ENCODE measurements at regions not wholly inside any gene's neighbourhood (a gene's known extent, or its start where the extent isn't known, plus 50 kb on each side); places are given as distances from the start of the nearest gene placed in this dataset.

GRCh38 chr10:62554632-62555199 is 180.5 kb downstream of the ZNF365 start:
- no peak for DNase-seq

- no peak for DNase-seq
Measured at GRCh38 chr10:62559481-62560200, 185.5 kb downstream of the ZNF365 start.

GRCh38 chr10:62560201-62560819 is 186.1 kb downstream of the ZNF365 start:
- no peak for DNase-seq

GRCh38 chr10:62561151-62561550 is 187.0 kb downstream of the ZNF365 start:
- no peak for DNase-seq

- no peak for DNase-seq
Measured at GRCh38 chr10:62562101-62562500, 187.9 kb downstream of the ZNF365 start.

- DNase-seq, result no peak
Measured at GRCh38 chr10:62562795-62563194, 188.6 kb downstream of the ZNF365 start.

GRCh38 chr10:62573929-62574328 is 199.8 kb downstream of the ZNF365 start:
- no peak for DNase-seq

- DNase-seq, result no peak
Measured at GRCh38 chr10:62577076-62577475, 202.9 kb downstream of the ZNF365 start.

GRCh38 chr10:62577666-62578291 is 203.6 kb downstream of the ZNF365 start:
- no peak for DNase-seq

- no peak for DNase-seq
Measured at GRCh38 chr10:62578301-62578700, 204.1 kb downstream of the ZNF365 start.

GRCh38 chr10:62578916-62579315 is 204.7 kb downstream of the ZNF365 start:
- no peak for DNase-seq

GRCh38 chr10:62580396-62580795 is 206.2 kb downstream of the ZNF365 start:
- no peak for DNase-seq

GRCh38 chr10:62581351-62581750 is 207.2 kb downstream of the ZNF365 start:
- no peak for DNase-seq

- no peak for DNase-seq
Measured at GRCh38 chr10:62582101-62582705, 208.0 kb downstream of the ZNF365 start.

- no peak for DNase-seq
Measured at GRCh38 chr10:62582804-62583208, 208.6 kb downstream of the ZNF365 start.

- no peak for DNase-seq
Measured at GRCh38 chr10:62583876-62584615, 209.9 kb downstream of the ZNF365 start.

- DNase-seq, result no peak
Measured at GRCh38 chr10:62584731-62585130, 210.6 kb downstream of the ZNF365 start.

- DNase-seq, result no peak
Measured at GRCh38 chr10:62585211-62585775, 211.1 kb downstream of the ZNF365 start.

GRCh38 chr10:62587011-62587410 is 212.8 kb downstream of the ZNF365 start:
- no peak for DNase-seq

- no peak for DNase-seq
Measured at GRCh38 chr10:62588116-62588515, 213.9 kb downstream of the ZNF365 start.

GRCh38 chr10:62589689-62590088 is 214.8 kb upstream of the ADO start:
- no peak for DNase-seq

GRCh38 chr10:62590306-62590705 is 214.2 kb upstream of the ADO start:
- no peak for DNase-seq

Measured in activated CD4-positive, alpha-beta T cell treated with anti-CD3 and anti-CD28 coated beads, Interleukin-2, amount 50 U/mL, for 1 hour (primary cell).